GM23338 (cell line): ENCODE measurements at regions not wholly inside any gene's neighbourhood (a gene's known extent, or its start where the extent isn't known, plus 50 kb on each side); places are given as distances from the start of the nearest gene placed in this dataset.

Experiments
- ATAC-seq: fragments of 200-7000 bp; cut with Tn5 transposase; 3 replicates; pipeline ENCODE4 v1.9.1; 2020
- DNase-seq: peaks from one replicate; pipeline ENCODE4 v3.0.0-alpha.2; 2015; ENCODE audit warnings: low spot score
- H2AFZ ChIP-seq: fragments of 200-600 bp; sonication (generic); 2 replicates; pipeline ENCODE4 v1.8.0; 2016; ENCODE audit warnings: antibody characterized with exemption, mild to moderate bottlenecking, moderate library complexity
- H3F3A ChIP-seq: fragments of 200-600 bp; sonication (generic); replicated peaks from 2 replicates; pipeline ENCODE4 v1.8.0; 2017; ENCODE audit warnings: antibody characterized with exemption, mixed run types, low read depth
- H3K27ac ChIP-seq: fragments of 200-600 bp; sonication (generic); 2 replicates; pipeline ENCODE4 v1.6.1; 2016; ENCODE audit warnings: low read depth
- H3K27me3 ChIP-seq: fragments of 200-600 bp; sonication (generic); 2 replicates; pipeline ENCODE4 v1.8.0; 2016; ENCODE audit warnings: mild to moderate bottlenecking, mixed run types, moderate library complexity; ENCODE audit not compliant: insufficient read depth
- H3K36me3 ChIP-seq: fragments of 200-600 bp; sonication (generic); 2 replicates; pipeline ENCODE4 v1.8.0; 2016; ENCODE audit warnings: mild to moderate bottlenecking; ENCODE audit not compliant: insufficient read depth
- H3K4me1 ChIP-seq: fragments of 200-600 bp; sonication (generic); 2 replicates; pipeline ENCODE4 v1.8.0; 2016; ENCODE audit warnings: mild to moderate bottlenecking, moderate library complexity; ENCODE audit not compliant: insufficient read depth
- H3K4me2 ChIP-seq: fragments of 200-600 bp; sonication (generic); 2 replicates; pipeline ENCODE4 v1.7.1; 2017; ENCODE audit warnings: mixed run types
- H3K4me3 ChIP-seq: fragments of 200-600 bp; sonication (generic); 2 replicates; pipeline ENCODE4 v1.6.1; 2016; ENCODE audit warnings: mixed run types
- H3K79me2 ChIP-seq: fragments of 200-600 bp; sonication (generic); replicated peaks from 2 replicates; pipeline ENCODE4 v1.8.0; 2017; ENCODE audit warnings: mild to moderate bottlenecking; ENCODE audit not compliant: insufficient read depth
- H3K9me2 ChIP-seq: fragments of 200-600 bp; sonication (generic); 2 replicates; pipeline ENCODE4 v1.8.0; 2017; ENCODE audit not compliant: insufficient read depth
- H4K20me1 ChIP-seq: fragments of 200-600 bp; sonication (generic); replicated peaks from 2 replicates; pipeline ENCODE4 v1.8.0; 2017; ENCODE audit warnings: mild to moderate bottlenecking; ENCODE audit not compliant: insufficient read depth
- H3K27ac Mint-ChIP-seq: 2 replicates; pipeline ENCODE4 v1.8.0; 2020; ENCODE audit warnings: inconsistent platforms, mild to moderate bottlenecking, moderate library complexity, mixed read lengths
- H3K27me3 Mint-ChIP-seq: 3 replicates; pipeline ENCODE4 v1.8.0; 2022; ENCODE audit warnings: low read depth, mild to moderate bottlenecking, moderate library complexity, mixed read lengths, inconsistent platforms; ENCODE audit not compliant: insufficient read depth, poor library complexity
- H3K36me3 Mint-ChIP-seq: 3 replicates; pipeline ENCODE4 v1.8.0; 2021; ENCODE audit warnings: low read depth, mild to moderate bottlenecking, inconsistent platforms, moderate library complexity, mixed read lengths
- H3K4me1 Mint-ChIP-seq: 3 replicates; pipeline ENCODE4 v1.8.0; 2020; ENCODE audit warnings: mild to moderate bottlenecking, inconsistent platforms, mixed read lengths
- H3K4me3 Mint-ChIP-seq: 3 replicates; pipeline ENCODE4 v1.8.0; 2021; ENCODE audit warnings: moderate library complexity, mild to moderate bottlenecking, inconsistent platforms, mixed read lengths
- H3K9me3 Mint-ChIP-seq: 3 replicates; pipeline ENCODE4 v1.8.0; 2020; ENCODE audit warnings: moderate library complexity, mild to moderate bottlenecking, inconsistent platforms, mixed read lengths
- CREB1 ChIP-seq: fragments of 250-450 bp; sonication (Bioruptor Pico); IDR thresholded peaks from 2 replicates; pipeline ENCODE4 v1.5.0; 2020; ENCODE audit warnings: low read depth, mild to moderate bottlenecking, moderate library complexity
- CTCF ChIP-seq, 2 experiments: fragments of 200-600 bp in 1 of 2; sonication (generic) in 1 of 2; conservative IDR thresholded peaks; 2 replicates each; pipeline versions ENCODE4 v1.5.1 to v1.6.1; 2016 to 2017; ENCODE audit warnings: antibody characterized with exemption in 2 of 2, low read depth in 2 of 2, mild to moderate bottlenecking in 2 of 2, moderate library complexity in 1 of 2
- ETS1 ChIP-seq: IDR thresholded peaks from 2 replicates; pipeline ENCODE4 v1.6.1; 2016; ENCODE audit warnings: antibody characterized with exemption
- EZH2 ChIP-seq: fragments of 200-600 bp; sonication (generic); IDR thresholded peaks from one replicate; pipeline ENCODE4 v1.8.0; 2017; ENCODE audit warnings: antibody characterized with exemption, mild to moderate bottlenecking, low read depth; ENCODE audit not compliant: unreplicated experiment
- EZH2phosphoT487 ChIP-seq: fragments of 200-600 bp; sonication (generic); IDR thresholded peaks from one replicate; pipeline ENCODE4 v1.8.1; 2018; ENCODE audit warnings: antibody characterized with exemption; ENCODE audit not compliant: unreplicated experiment
- JUNB ChIP-seq: IDR thresholded peaks from one replicate; pipeline ENCODE4 v1.6.1; 2016; ENCODE audit warnings: antibody characterized with exemption; ENCODE audit not compliant: unreplicated experiment
- NANOG ChIP-seq: IDR thresholded peaks from 2 replicates; pipeline ENCODE4 v1.6.1; 2016; ENCODE audit warnings: antibody characterized with exemption, borderline replicate concordance
- POLR2AphosphoS5 ChIP-seq: IDR thresholded peaks from 2 replicates; pipeline ENCODE4 v1.6.1; 2016; ENCODE audit warnings: antibody characterized with exemption, low read depth
- REST ChIP-seq: IDR thresholded peaks from one replicate; pipeline ENCODE4 v1.6.1; 2018; ENCODE audit warnings: antibody characterized with exemption; ENCODE audit not compliant: unreplicated experiment
- STAT1 ChIP-seq: IDR thresholded peaks from one replicate; pipeline ENCODE4 v1.6.1; 2016; ENCODE audit warnings: antibody characterized with exemption; ENCODE audit not compliant: unreplicated experiment
- ZNF114 ChIP-seq: fragments of 250-450 bp; sonication (Bioruptor Pico); IDR thresholded peaks from 2 replicates; pipeline ENCODE4 v1.5.0; 2020; ENCODE audit warnings: mild to moderate bottlenecking, moderate library complexity
- ZNF331 ChIP-seq: fragments of 250-450 bp; sonication (Bioruptor Pico); IDR thresholded peaks from 2 replicates; pipeline ENCODE4 v1.5.0; 2020; ENCODE audit warnings: low read depth, mild to moderate bottlenecking, moderate library complexity
- ZNF462 ChIP-seq: fragments of 250-450 bp; sonication (Bioruptor Pico); IDR thresholded peaks from 2 replicates; pipeline ENCODE4 v1.5.0; 2020; ENCODE audit warnings: mild to moderate bottlenecking, moderate library complexity

- Histone ChIP-seq H3K79me2 (no peaks in the 10 kb centered on the region), H3K36me3 (no peaks in the 10 kb centered on the region), H3K4me3 (no peak overlapping the region), H3F3A (no peaks in the 10 kb centered on the region), H3K4me2 (no peak overlapping the region), H2AFZ (no peak overlapping the region), H3K27ac (no peak overlapping the region), H3K9me2 (0 out of 2 replicates have a peak, but pooled peaks cover 5% of the 10 kb centered on the region), H3K27me3 (no peaks in the 10 kb centered on the region), H4K20me1 (no peaks in the 10 kb centered on the region), H3K4me1 (no peaks in the 10 kb centered on the region; the same call in 1 of the 2 replicates)
- ATAC-seq = no peak
- Mint-ChIP-seq H3K4me1 (peaks cover 20% of the 10 kb centered on the region; the same call in 2 of the 3 replicates), H3K27me3 (peaks cover 9% of the 10 kb centered on the region), H3K4me3 (no peak overlapping the region), H3K27ac (no peak overlapping the region), H3K36me3 (no peaks in the 10 kb centered on the region), H3K9me3 (no peaks in the 10 kb centered on the region)
- TF ChIP-seq CREB1 (CRISPR knock-in tag) (no peak), CTCF (conservative IDR thresholded peaks at IDR 0.05; ENCODE audit: low read depth in 2 of 2) (no peak), ZNF114 (no peak), STAT1 (no peak), POLR2AphosphoS5 (no peak), EZH2phosphoT487 (no peak), NANOG (no peak), EZH2 (no peak), ZNF462 (no peak), ETS1 (no peak), REST (no peak), ZNF331 (CRISPR knock-in tag) (no peak), JUNB (no peak)
- no peak for DNase-seq
These were observed 224.1 kb downstream of the BUB3 start for GRCh38 chr10:123378302-123378701.
